Endothelial cell of umbilical vein (primary cell): ENCODE measurements at regions not wholly inside any gene's neighbourhood (a gene's known extent, or its start where the extent isn't known, plus 50 kb on each side); places are given as distances from the start of the nearest gene placed in this dataset.

ENCODE experiments used
- BruUV-seq: library from RNA; stranded (reverse); fragments of 400-500 nt; replicated peaks from 2 replicates; lab custom pipeline; 2021; lab: Mats Ljungman, UMichigan
- CTCF ChIA-PET: fragments of 300-600, 350-600 bp; sonication (Branson Sonifier 250); formaldehyde crosslinking; loops from one replicate; lab custom pipeline; 2021; ENCODE audit warnings: antibody characterized with exemption, inconsistent platforms; lab: Charles Lee
- POLR2A ChIA-PET: fragments of 300-600, 350-600 bp; sonication (Branson Sonifier 250); formaldehyde crosslinking; loops from one replicate; lab custom pipeline; 2021; ENCODE audit warnings: antibody characterized with exemption, inconsistent platforms; lab: Charles Lee
- DNase-seq: peaks from one replicate; pipeline ENCODE4 v3.0.0-alpha.2; 2011; ENCODE audit warnings: low read depth, low spot score
- FAIRE-seq: peaks from 2 replicates; lab custom pipeline; 2011; peaks lifted over from hg19 to GRCh38; lab: Jason Lieb, UNC
- H2AFZ ChIP-seq: 2 replicates; pipeline ENCODE4 v1.6.0; 2012; ENCODE audit warnings: low read depth, low read length, control low read depth, inconsistent platforms
- H3K27ac ChIP-seq: 2 replicates; pipeline ENCODE4 v1.5.1; 2011; ENCODE audit warnings: low read depth, mild to moderate bottlenecking, control low read depth, low read length, moderate library complexity; ENCODE audit not compliant: insufficient read depth
- H3K27me3 ChIP-seq, 2 experiments: 2 replicates each; pipeline versions ENCODE4 v1.6.0 to v1.6.1; 2011; ENCODE audit warnings: low read length in 2 of 2, mixed read lengths in 1 of 2; ENCODE audit not compliant: control insufficient read depth in 2 of 2, insufficient read depth in 2 of 2
- H3K36me3 ChIP-seq, 2 experiments: 2 replicates in 1 of 2; 3 replicates in 1 of 2; pipeline ENCODE4 v1.5.1; 2011; ENCODE audit warnings: low read length in 2 of 2, mild to moderate bottlenecking in 1 of 2, moderate library complexity in 1 of 2; ENCODE audit not compliant: control insufficient read depth in 2 of 2, insufficient read depth in 2 of 2; ENCODE audit errors: extremely low read depth in 1 of 2
- H3K4me1 ChIP-seq: 3 replicates; pipeline ENCODE4 v1.5.1; 2011; ENCODE audit warnings: mild to moderate bottlenecking, low read length; ENCODE audit not compliant: control insufficient read depth, insufficient read depth; ENCODE audit errors: extremely low read depth
- H3K4me2 ChIP-seq: 2 replicates; pipeline ENCODE4 v1.6.1; 2011; ENCODE audit warnings: low read length, control low read depth, mixed read lengths; ENCODE audit not compliant: insufficient read depth
- H3K4me3 ChIP-seq, 3 experiments: fragments of 200-600 bp in 1 of 3; sonication (generic), shearing (Covaris generic) in 1 of 3; replicated peaks in 1 of 3; 2 replicates each; pipeline ENCODE4 v1.5.1; 2011 to 2016; ENCODE audit warnings: control low read depth in 3 of 3, low read length in 3 of 3, mild to moderate bottlenecking in 2 of 3, inconsistent platforms in 1 of 3, low read depth in 1 of 3, moderate library complexity in 1 of 3; ENCODE audit not compliant: insufficient read depth in 1 of 3
- H3K79me2 ChIP-seq: 2 replicates; pipeline ENCODE4 v1.6.0; 2012; ENCODE audit warnings: low read length, inconsistent platforms; ENCODE audit not compliant: control insufficient read depth, insufficient read depth
- H3K9ac ChIP-seq: replicated peaks from 2 replicates; pipeline ENCODE3; 2011; ENCODE audit warnings: low read length, control low read depth; ENCODE audit not compliant: insufficient read depth; ENCODE audit errors: extremely low read depth
- H3K9me1 ChIP-seq: replicated peaks from 3 replicates; pipeline ENCODE4 v1.6.0; 2011; ENCODE audit warnings: mild to moderate bottlenecking, low read length; ENCODE audit not compliant: control insufficient read depth, insufficient read depth; ENCODE audit errors: extremely low read depth
- H3K9me3 ChIP-seq: replicated peaks from 2 replicates; pipeline ENCODE4 v1.5.1; 2012; ENCODE audit warnings: low read length, inconsistent platforms; ENCODE audit not compliant: control insufficient read depth, insufficient read depth
- H4K20me1 ChIP-seq: replicated peaks from 2 replicates; pipeline ENCODE3; 2011; ENCODE audit warnings: mild to moderate bottlenecking, low read length; ENCODE audit not compliant: control insufficient read depth, insufficient read depth; ENCODE audit errors: extremely low read depth
- EZH2 ChIP-seq: IDR thresholded peaks from 2 replicates; pipeline ENCODE4 v1.6.1; 2012; ENCODE audit warnings: borderline replicate concordance, low read depth, mild to moderate bottlenecking, moderate library complexity, low read length, inconsistent platforms; ENCODE audit not compliant: severe bottlenecking
- GATA2 ChIP-seq: IDR thresholded peaks from 2 replicates; pipeline ENCODE4 v1.7.0; 2011; ENCODE audit warnings: low read depth, mild to moderate bottlenecking, moderate library complexity, mixed read lengths, low read length; ENCODE audit not compliant: insufficient read length, insufficient read depth
- JUN ChIP-seq: IDR thresholded peaks from 2 replicates; pipeline ENCODE4 v1.6.1; 2011; ENCODE audit warnings: borderline replicate concordance, low read depth; ENCODE audit not compliant: insufficient read length, insufficient read depth
- MYC ChIP-seq: IDR thresholded peaks from one replicate; pipeline ENCODE4 v1.6.1; 2011; ENCODE audit warnings: mild to moderate bottlenecking, low read depth, low read length
- POLR2A ChIP-seq: IDR thresholded peaks from 2 replicates; pipeline ENCODE4 v1.6.1; 2012; ENCODE audit warnings: low read depth, mild to moderate bottlenecking, control low read depth, low read length
- POLR2AphosphoS5 ChIP-seq: IDR thresholded peaks from 2 replicates; pipeline ENCODE4 v1.6.1; 2012; ENCODE audit warnings: low read depth, mild to moderate bottlenecking, control low read depth, low read length, moderate library complexity; ENCODE audit not compliant: insufficient read depth
- dilution Hi-C: fragments of 300-500 bp; cut with MboI; formaldehyde crosslinking; loops from one replicate; pipeline ENCODE4 v1.15.0; 2019; ENCODE audit warnings: low sequenced_read_pairs; ENCODE audit not compliant: extremely low pct_ligation_motif_present
- intact Hi-C: fragments of 100-400 bp; cut with micrococcal nuclease; formaldehyde crosslinking; loops from one replicate; pipeline ENCODE4 v1.10.0; 2022
- TF ChIP-seq, protein P1 (sequence below): IDR thresholded peaks from 2 replicates; pipeline ENCODE4 v1.6.1; 2011; ENCODE audit not compliant: insufficient read depth, insufficient read length
- TF ChIP-seq, protein P2 (sequence below), 2 donors: IDR thresholded peaks; 1 replicate in 1 of 2; 2 replicates in 1 of 2; pipeline ENCODE4 v1.5.1; 2011; ENCODE audit warnings: low read length in 2 of 2, mild to moderate bottlenecking in 2 of 2, moderate library complexity in 2 of 2, control low read depth in 1 of 2, inconsistent platforms in 1 of 2, low read depth in 1 of 2; ENCODE audit not compliant: insufficient read depth in 1 of 2; ENCODE audit errors: extremely low read depth in 1 of 2

DNA sequence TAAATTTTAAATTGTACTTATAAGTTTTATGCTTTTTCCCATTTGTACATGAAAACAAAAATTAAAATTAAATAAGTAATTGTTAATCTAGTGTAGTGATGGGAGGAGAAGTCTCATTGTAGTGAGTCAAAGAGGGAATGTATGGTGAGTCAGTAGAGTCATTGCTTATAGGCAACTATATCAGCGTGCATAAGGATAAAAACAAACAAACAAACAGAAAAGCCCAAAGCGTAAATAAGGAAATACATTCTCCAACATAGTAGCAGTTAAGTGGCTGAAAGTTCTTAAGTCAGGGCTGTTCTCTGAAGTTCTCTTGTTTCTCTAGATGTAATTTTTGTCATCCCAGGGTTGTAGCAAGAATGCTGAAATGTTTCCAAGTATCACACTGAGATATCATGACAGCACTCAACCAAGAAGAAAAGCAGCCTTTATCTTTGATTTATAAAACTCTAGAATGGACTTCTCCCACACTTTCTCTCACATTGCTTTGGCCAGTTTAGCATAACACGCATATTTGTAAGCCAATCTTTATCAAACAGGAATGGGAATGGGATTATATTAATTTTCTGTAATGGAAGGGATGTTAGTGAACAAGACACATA is 184.1 kb upstream of the TP63 start:
- no TSS peak for BruUV-seq
- Histone ChIP-seq H3K9me3 (no peaks in the 10 kb centered on the region), H3K79me2 (no peaks in the 10 kb centered on the region), H3K4me1 (no peaks in the 10 kb centered on the region), H3K9ac (no peak overlapping the region), H2AFZ (no peak overlapping the region), H3K36me3 (no peaks in the 10 kb centered on the region), H3K27ac (no peak overlapping the region), H3K27me3 (no peaks in the 10 kb centered on the region), H3K9me1 (no peaks in the 10 kb centered on the region), H4K20me1 (no peaks in the 10 kb centered on the region), H3K4me2 (no peak overlapping the region), H3K4me3 (no peak overlapping the region)
- ChIA-PET POLR2A (no interaction called here), CTCF (no interaction called here)
- dilution Hi-C loops: no loop called here
- TF ChIP-seq, protein P1, sequence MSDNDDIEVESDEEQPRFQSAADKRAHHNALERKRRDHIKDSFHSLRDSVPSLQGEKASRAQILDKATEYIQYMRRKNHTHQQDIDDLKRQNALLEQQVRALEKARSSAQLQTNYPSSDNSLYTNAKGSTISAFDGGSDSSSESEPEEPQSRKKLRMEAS: no peak
- TF ChIP-seq POLR2AphosphoS5 (no peak), EZH2 (no peak), POLR2A (no peak), GATA2 (no peak), JUN (no peak), MYC (no peak)
- TF ChIP-seq, protein P2, sequence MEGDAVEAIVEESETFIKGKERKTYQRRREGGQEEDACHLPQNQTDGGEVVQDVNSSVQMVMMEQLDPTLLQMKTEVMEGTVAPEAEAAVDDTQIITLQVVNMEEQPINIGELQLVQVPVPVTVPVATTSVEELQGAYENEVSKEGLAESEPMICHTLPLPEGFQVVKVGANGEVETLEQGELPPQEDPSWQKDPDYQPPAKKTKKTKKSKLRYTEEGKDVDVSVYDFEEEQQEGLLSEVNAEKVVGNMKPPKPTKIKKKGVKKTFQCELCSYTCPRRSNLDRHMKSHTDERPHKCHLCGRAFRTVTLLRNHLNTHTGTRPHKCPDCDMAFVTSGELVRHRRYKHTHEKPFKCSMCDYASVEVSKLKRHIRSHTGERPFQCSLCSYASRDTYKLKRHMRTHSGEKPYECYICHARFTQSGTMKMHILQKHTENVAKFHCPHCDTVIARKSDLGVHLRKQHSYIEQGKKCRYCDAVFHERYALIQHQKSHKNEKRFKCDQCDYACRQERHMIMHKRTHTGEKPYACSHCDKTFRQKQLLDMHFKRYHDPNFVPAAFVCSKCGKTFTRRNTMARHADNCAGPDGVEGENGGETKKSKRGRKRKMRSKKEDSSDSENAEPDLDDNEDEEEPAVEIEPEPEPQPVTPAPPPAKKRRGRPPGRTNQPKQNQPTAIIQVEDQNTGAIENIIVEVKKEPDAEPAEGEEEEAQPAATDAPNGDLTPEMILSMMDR (IDR thresholded peaks at IDR 0.05; ENCODE audit: extremely low read depth in 1 of 2, insufficient read depth in 1 of 2, low read depth in 1 of 2, low read length in 2 of 2): no peak
- FAIRE-seq: no peak
- DNase-seq: no peak
- intact Hi-C loops: no loop called here
